GM18505 (cell line): ENCODE measurements at regions not wholly inside any gene's neighbourhood (a gene's known extent, or its start where the extent isn't known, plus 50 kb on each side); places are given as distances from the start of the nearest gene placed in this dataset.
"Not testable (repeated sequence)": the region's sequence is repeated elsewhere in the genome, so short reads cannot be mapped to it uniquely, and the experiment has no call there.

ENCODE experiments used
- ATAC-seq: cut with Tn5 transposase; IDR thresholded peaks from one replicate; pipeline ENCODE4 v1.9.1; 2021; ENCODE audit not compliant: unreplicated experiment
- POLR2A ChIP-seq: IDR thresholded peaks from 4 replicates; pipeline ENCODE4 v1.6.1; 2011; ENCODE audit warnings: borderline replicate concordance; ENCODE audit not compliant: insufficient read depth, insufficient read length; ENCODE audit errors: extremely low read depth

DNA sequence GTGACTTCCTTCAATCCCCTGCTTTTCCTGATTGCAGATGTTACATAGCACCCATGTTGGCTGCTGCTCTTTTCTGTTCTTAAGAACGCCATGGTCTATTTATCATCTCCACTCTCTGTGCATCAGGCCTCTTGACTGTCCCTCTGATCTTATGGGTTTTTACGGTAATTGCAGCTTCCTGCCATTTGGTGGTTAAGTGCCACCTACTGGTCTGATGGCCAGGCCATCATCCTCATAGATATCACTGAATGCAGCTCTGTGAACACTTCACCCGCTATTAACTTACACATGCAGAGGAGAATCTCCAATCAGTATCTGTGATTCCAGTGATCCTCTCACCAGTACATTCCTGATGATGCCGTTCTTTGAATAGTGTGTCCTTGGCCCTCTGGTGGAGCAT is 382.4 kb downstream of the TRAM1L1 start:
- ATAC-seq: no peak
- TF ChIP-seq POLR2A: no peak

DNA sequence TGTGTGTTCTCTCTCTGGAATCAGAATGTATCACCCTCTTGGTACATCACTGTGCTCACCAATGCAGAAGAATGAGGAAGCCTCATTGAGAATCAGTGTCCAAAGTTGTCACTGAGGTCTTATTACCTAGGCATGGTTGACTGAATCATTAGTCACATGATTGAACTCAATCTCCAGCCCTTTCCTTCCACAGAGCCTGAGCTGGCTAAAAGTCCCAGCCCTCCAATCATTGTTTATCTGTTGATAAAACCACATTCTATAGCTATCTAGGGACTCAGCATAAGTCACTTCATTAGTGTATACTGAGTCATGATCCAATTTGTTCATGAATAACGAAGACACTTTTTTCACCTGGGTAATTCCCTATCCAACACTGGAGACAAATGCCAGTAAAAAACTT is 396.8 kb downstream of the TRAM1L1 start:
- no peak for TF ChIP-seq POLR2A
- no peak for ATAC-seq

DNA sequence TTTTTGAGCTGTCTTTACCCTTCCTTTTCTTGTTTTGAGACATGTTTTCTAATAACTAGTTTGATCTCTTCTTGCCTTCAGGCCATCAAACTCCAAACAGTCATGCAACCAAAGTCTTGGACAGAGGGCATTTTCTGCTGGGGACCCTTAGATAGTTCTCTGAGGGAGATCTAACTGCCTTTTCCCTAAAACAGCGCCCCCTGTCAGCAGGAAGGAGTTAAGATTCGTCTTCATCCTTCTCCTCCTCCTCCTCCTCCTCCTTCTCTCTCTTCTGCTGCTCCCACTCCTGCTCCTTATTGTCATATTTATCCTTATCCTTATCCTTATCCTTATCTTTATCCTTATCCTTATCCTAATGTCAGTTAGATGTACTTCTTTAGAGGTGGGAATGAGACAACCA is 417.2 kb downstream of the TRAM1L1 start:
- TF ChIP-seq POLR2A: no peak
- ATAC-seq: no peak

DNA sequence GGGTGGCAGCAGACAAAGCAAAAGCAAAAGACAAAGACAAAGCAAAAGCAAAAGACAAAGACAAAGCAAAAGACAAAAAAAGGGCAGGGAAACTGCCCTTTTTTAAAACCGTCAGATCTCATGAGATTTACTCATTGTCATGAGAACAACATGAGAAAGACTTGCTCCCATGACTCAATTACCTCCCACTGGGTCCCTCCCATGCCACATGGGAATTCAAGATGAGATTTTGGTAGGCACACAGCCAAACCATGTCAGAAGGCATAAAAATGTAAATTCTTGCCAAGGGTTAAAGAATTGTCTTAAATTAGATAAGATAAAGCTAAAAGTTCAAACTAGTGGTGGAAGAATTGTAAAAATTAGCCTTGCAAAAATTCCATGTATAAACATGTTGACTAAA is 419.7 kb downstream of the TRAM1L1 start:
- no peak for ATAC-seq
- TF ChIP-seq POLR2A: no peak

DNA sequence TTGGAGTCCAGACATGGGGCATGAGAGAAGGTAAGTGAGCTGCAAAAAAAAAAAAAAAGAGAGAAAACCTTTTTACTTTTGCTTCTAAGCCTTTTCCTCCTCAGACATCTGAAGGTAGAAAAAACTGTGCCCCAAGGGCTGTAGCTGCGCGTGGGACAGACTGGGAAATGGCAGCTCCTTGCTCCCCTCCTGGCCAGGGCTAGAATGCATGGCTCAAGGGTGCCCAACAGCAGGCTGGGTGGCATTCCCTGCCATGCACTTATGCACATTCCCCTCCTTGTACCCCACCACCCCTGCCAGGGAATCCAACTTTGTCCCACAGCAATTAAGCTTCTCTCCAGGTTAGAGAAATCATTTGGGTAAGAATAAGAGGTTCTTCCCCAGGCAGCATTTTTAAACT is 421.2 kb downstream of the TRAM1L1 start:
- no peak for ATAC-seq
- TF ChIP-seq POLR2A: no peak

DNA sequence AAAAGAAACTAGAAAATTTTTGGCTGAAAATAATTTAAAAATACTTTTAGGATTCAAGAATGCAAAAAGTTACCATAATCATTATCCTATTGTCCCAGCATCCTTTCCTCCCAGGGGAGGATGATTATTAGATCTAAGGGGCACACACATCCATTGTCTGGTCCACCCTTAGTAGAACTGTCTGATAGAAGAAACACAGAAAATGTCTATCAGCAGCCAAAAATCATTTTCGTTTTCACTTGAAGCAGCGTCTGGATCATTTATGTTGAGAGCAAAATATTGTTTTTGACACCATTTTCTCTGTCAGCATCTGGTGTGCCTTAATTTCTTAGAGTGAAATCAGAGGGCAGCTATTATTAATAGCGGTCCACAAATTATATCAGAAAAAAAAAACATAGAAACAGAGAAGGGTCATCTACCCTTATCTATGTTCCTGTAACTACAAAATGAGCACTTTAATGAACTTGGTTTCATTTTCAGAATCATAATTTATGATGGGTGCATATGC is 446.3 kb downstream of the TRAM1L1 start:
- no peak for ATAC-seq
- TF ChIP-seq POLR2A: no peak

DNA sequence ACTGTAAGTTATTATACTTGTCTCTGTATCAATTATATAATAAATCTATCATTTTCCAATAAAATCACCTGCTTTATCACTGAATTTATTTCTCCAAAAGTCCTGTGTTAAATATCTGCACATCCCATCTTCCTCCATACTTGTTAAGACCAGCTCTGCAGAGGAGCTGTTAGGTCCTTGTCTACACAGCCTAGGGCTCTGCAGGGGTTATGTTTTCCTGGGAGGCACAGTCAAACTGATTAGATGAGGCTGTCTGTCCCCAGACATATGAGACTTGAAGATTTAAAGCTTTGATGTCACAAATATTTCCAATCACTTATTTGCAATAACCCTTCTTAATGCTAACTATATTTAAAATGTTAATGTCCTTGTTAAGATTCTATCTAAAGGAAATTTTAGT is 446.8 kb downstream of the TRAM1L1 start:
- no peak for TF ChIP-seq POLR2A
- no peak for ATAC-seq

DNA sequence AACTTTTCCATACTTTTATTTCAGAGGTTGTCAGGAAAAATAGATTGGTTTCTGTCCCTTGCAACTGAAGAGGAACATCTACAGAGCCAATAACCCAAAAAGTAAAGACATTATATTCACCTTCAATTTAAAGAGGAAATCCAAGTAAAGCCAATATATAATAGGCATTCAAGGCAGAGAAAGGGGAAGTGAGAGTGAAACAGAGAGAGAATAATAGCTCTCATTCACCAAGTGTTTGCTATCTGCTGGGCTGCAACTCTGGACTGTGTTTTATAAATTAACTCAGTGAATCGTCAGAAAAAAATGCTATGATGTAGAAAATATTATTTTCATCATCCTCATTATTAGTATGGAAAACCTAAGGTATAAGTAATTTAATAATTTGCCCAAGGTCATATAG is 448.5 kb downstream of the TRAM1L1 start:
- ATAC-seq: peak; percentile 100
- TF ChIP-seq POLR2A: no peak

DNA sequence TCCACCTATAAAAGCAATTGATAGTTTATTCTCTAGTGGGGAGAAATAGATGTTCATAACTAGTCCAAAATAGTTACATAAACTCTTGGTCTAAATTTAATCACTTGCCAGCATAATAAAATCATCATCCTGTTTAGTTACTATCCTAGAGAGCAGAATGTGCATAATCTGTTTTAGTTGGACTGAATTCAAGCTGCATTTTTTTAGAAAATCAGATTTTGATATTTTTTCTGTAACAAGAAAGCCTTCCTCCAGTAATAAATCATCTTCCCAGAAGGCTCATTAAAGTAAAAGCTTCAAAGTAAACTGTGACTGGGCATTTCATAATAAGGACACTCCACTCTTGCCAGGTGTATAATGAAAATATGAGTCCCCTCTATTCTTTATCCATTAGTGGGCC is 453.1 kb downstream of the TRAM1L1 start:
- no peak for ATAC-seq
- no peak for TF ChIP-seq POLR2A

DNA sequence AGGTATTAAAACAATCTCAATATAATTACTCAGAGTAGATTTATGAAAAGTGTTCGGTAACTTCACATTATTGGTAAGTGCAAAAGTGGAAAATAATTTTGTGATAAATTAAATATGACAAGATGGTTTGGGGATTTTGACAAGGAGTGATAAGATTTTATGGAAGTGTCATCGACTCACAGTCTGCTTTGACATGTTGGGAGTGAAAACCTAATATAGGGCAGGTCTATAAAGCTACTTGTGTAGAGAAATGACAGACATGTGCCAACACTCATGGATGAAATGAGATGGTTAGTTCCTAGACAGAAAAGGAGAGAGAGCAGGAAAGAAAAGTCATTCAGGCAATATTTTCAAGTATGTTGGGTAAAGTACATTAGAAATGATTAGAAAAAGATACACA is 456.8 kb downstream of the TRAM1L1 start:
- no peak for ATAC-seq
- TF ChIP-seq POLR2A: no peak

DNA sequence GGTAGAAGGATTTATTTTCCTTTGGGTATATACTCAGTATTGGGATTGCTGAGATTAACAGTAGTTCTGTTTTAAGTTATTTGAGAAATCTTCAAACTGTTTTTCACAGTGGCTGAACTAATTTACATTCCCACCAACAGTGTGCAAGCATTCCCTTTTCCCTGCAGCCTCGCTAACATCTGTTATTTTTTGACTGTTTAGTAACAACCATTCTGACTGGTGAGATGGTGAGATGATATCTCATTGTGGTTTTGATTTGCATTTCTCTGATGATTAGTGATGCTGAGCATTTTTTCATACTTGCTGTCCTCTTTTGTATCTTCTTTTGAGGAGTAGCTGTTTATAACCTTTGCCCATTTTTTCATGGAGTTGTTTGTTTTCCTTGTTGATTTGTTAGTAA is 457.8 kb downstream of the TRAM1L1 start:
- TF ChIP-seq POLR2A: no peak
- ATAC-seq: no peak

DNA sequence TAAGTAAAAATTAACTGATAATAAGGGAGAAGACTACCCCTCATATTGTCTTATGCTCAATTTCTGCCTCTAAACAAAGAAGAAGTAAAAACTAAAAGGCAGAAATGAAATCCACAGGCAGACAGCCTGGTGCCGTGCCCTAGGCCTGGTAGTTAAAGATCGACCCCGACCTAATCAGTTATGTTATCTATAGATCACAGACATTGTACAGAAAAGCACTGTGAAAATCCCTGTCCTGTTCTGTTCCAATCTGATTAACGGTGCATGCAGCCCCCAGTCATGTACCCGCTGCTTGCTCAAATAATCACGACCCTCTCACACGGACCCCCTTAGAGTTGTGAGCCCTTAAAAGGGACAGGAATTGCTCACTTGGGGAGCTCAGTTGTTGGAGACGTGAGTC is 465.9 kb downstream of the TRAM1L1 start:
- not testable (repeated sequence) for ATAC-seq

DNA sequence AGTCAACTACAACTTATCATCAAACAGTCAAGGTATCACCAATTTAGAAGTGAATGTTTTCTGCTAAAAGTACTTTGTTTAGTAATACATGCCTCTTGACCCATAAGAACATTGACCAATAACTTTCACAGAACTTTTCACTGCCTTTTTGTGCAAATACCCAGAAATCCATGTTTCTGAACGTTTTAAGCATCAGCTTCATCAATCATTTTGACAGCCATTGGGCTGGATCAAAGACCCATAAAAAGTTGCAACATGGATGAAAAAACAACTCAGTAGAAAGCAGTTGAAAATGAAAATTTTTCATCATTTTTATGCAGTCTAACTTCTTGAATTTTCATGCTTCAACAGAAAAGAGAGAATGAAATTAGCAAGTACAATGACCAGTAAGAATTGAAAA is 466.7 kb downstream of the TRAM1L1 start:
- ATAC-seq: no peak
- no peak for TF ChIP-seq POLR2A

DNA sequence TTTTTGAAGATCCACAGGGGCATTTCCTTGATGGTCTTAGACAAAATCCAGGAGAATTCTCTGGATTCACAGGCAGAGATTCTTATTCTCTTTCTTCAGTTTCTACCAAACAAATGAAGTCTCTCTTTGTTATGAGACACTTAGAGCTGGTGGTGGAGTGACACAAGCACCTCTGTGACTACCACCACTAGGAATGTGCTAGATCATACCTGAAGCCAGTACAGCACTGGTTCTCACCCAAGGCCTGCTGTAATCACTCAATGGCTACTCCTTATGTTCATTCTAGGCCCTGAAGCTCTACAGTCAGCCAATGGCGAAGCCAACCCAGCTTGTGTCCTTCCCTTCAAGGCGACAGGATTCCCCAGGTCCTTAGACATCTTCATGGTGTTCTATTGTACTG is 482.3 kb downstream of the TRAM1L1 start:
- TF ChIP-seq POLR2A: no peak
- ATAC-seq: no peak

DNA sequence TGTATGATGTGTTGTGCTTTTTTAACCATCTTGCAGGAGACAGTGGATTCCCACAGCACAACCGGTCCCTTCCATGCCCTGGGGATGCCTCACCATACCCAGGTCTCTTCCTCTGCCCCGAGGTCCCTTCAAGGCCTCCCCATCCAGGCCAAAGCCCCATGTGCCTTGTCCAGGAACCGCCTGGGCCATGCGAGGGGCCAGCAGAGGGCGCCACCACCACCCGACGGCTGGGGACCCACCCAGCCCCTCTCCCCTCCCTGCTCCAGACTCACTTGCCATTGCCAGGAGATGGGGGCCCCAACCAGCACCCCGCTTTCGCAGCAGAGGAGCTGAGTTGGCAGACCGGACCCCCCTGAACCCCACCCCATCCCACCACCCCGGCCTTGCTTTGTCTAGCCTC is 485.5 kb downstream of the TRAM1L1 start:
- ATAC-seq: peak; percentile 66
- no peak for TF ChIP-seq POLR2A
